WTC11 (cell line): ENCODE measurements at regions not wholly inside any gene's neighbourhood (a gene's known extent, or its start where the extent isn't known, plus 50 kb on each side); places are given as distances from the start of the nearest gene placed in this dataset.

Experiments
- CTCF ChIP-seq: fragments of 200-600 bp; IDR thresholded peaks from 2 replicates; pipeline ENCODE4 v1.8.0; 2022; ENCODE audit warnings: antibody characterized with exemption
- NFE2L1 ChIP-seq: sonication (generic); formaldehyde crosslinking; IDR thresholded peaks from 2 replicates; pipeline ENCODE4 v1.8.1; 2023; ENCODE audit warnings: missing genetic modification reagents
- TCF7 ChIP-seq: sonication (generic); formaldehyde crosslinking; IDR thresholded peaks from 2 replicates; pipeline ENCODE4 v1.8.0; 2022; ENCODE audit warnings: mild to moderate bottlenecking, low read depth, missing genetic modification reagents, moderate library complexity

GRCh38 chr12:132417741-132418140 is 72.2 kb upstream of the FBRSL1 start:
- TF ChIP-seq CTCF (no peak), TCF7 (CRISPR knock-in tag) (no peak), NFE2L1 (no peak)
